HG03469 (cell line): ENCODE measurements at regions not wholly inside any gene's neighbourhood (a gene's known extent, or its start where the extent isn't known, plus 50 kb on each side); places are given as distances from the start of the nearest gene placed in this dataset.

ENCODE experiments used
- ATAC-seq: cut with Tn5 transposase; IDR thresholded peaks from one replicate; pipeline ENCODE4 v1.9.1; 2021; ENCODE audit warnings: mild to moderate bottlenecking, moderate library complexity, moderate number of reproducible peaks; ENCODE audit not compliant: unreplicated experiment

- no peak for ATAC-seq
Observed at GRCh38 chr4:53921856-53922255, 142.5 kb downstream of the CHIC2 start.

GRCh38 chr4:53920883-53921282 lies 143.5 kb downstream of the CHIC2 start:
- no peak for ATAC-seq

GRCh38 chr4:53920116-53920515 lies 144.3 kb downstream of the CHIC2 start:
- no peak for ATAC-seq

GRCh38 chr4:53919535-53919934 lies 144.9 kb downstream of the CHIC2 start:
- ATAC-seq: no peak

GRCh38 chr4:53917729-53918128 lies 146.7 kb downstream of the CHIC2 start:
- no peak for ATAC-seq

- ATAC-seq: no peak
Observed at GRCh38 chr4:53916431-53916889, 147.9 kb downstream of the CHIC2 start.

GRCh38 chr4:53914313-53915016 lies 149.9 kb downstream of the CHIC2 start:
- no peak for ATAC-seq

GRCh38 chr4:53913771-53914170 lies 150.6 kb downstream of the CHIC2 start:
- no peak for ATAC-seq

- no peak for ATAC-seq
Observed at GRCh38 chr4:53912766-53913497, 151.5 kb downstream of the CHIC2 start.

GRCh38 chr4:53908661-53909078 lies 155.7 kb downstream of the CHIC2 start:
- no peak for ATAC-seq

- no peak for ATAC-seq
Observed at GRCh38 chr4:53907772-53908171, 156.6 kb downstream of the CHIC2 start.

- ATAC-seq: no peak
Observed at GRCh38 chr4:53906606-53907190, 157.7 kb downstream of the CHIC2 start.

- ATAC-seq: no peak
Observed at GRCh38 chr4:53905941-53906377, 158.4 kb downstream of the CHIC2 start.

- ATAC-seq: no peak
Observed at GRCh38 chr4:53905276-53905940, 159.0 kb downstream of the CHIC2 start.

GRCh38 chr4:53902786-53903185 lies 161.6 kb downstream of the CHIC2 start:
- no peak for ATAC-seq

GRCh38 chr4:53900271-53900649 lies 164.1 kb downstream of the CHIC2 start:
- no peak for ATAC-seq

- no peak for ATAC-seq
Observed at GRCh38 chr4:53899586-53900270, 164.7 kb downstream of the CHIC2 start.

GRCh38 chr4:53895137-53895536 lies 169.3 kb downstream of the CHIC2 start:
- no peak for ATAC-seq

GRCh38 chr4:53890461-53890860 lies 173.9 kb downstream of the CHIC2 start:
- ATAC-seq: no peak

GRCh38 chr4:53889326-53890055 lies 174.9 kb downstream of the CHIC2 start:
- no peak for ATAC-seq
